HG03066 (cell line): ENCODE measurements at regions not wholly inside any gene's neighbourhood (a gene's known extent, or its start where the extent isn't known, plus 50 kb on each side); places are given as distances from the start of the nearest gene placed in this dataset.
"Not testable (repeated sequence)": the region's sequence is repeated elsewhere in the genome, so short reads cannot be mapped to it uniquely, and the experiment has no call there.

Experiments
- ATAC-seq: cut with Tn5 transposase; IDR thresholded peaks from one replicate; pipeline ENCODE4 v1.9.1; 2021; ENCODE audit warnings: low read depth; ENCODE audit not compliant: unreplicated experiment

- ATAC-seq = no peak
Measured at GRCh38 chrX:124234348-124234747, 98.1 kb upstream of the TEX13D start.

GRCh38 chrX:124238268-124238667, 94.2 kb upstream of the TEX13D start:
- ATAC-seq = no peak

GRCh38 chrX:124239324-124239723, 93.1 kb upstream of the TEX13D start:
- ATAC-seq = no peak

- peak; percentile 85 for ATAC-seq
Measured at GRCh38 chrX:124239911-124240310, 92.5 kb upstream of the TEX13D start.

GRCh38 chrX:124240422-124240821, 92.0 kb upstream of the TEX13D start:
- ATAC-seq = no peak

GRCh38 chrX:124242131-124242530, 90.3 kb upstream of the TEX13D start:
- no peak for ATAC-seq

GRCh38 chrX:124249345-124249744, 83.1 kb upstream of the TEX13D start:
- no peak for ATAC-seq

- ATAC-seq = no peak
Measured at GRCh38 chrX:124250835-124251437, 81.5 kb upstream of the TEX13D start.

GRCh38 chrX:124254611-124255010, 77.8 kb upstream of the TEX13D start:
- ATAC-seq = no peak

- no peak for ATAC-seq
Measured at GRCh38 chrX:124256216-124256615, 76.2 kb upstream of the TEX13D start.

- no peak for ATAC-seq
Measured at GRCh38 chrX:124256629-124257380, 75.7 kb upstream of the TEX13D start.

GRCh38 chrX:124257924-124258702, 74.3 kb upstream of the TEX13D start:
- no peak for ATAC-seq

- no peak for ATAC-seq
Measured at GRCh38 chrX:124260845-124261244, 71.6 kb upstream of the TEX13D start.

GRCh38 chrX:124263743-124264142, 68.7 kb upstream of the TEX13D start:
- no peak for ATAC-seq

GRCh38 chrX:124268099-124268498, 64.4 kb upstream of the TEX13D start:
- no peak for ATAC-seq

GRCh38 chrX:124269881-124270280, 62.6 kb upstream of the TEX13D start:
- no peak for ATAC-seq

- not testable (repeated sequence) for ATAC-seq
Measured at GRCh38 chrX:124271599-124271998, 60.9 kb upstream of the TEX13D start.

- no peak for ATAC-seq
Measured at GRCh38 chrX:124272370-124272982, 60.0 kb upstream of the TEX13D start.

GRCh38 chrX:124274438-124275181, 57.9 kb upstream of the TEX13D start:
- ATAC-seq = no peak

GRCh38 chrX:124275182-124275894, 57.1 kb upstream of the TEX13D start:
- no peak for ATAC-seq
